Upper lobe of left lung (tissue), 4 donors: ENCODE measurements at regions not wholly inside any gene's neighbourhood (a gene's known extent, or its start where the extent isn't known, plus 50 kb on each side); places are given as distances from the start of the nearest gene placed in this dataset.

ENCODE experiments used
- CTCF ChIP-seq, 6 experiments: fragments of 450-650 bp in 4 of 6; fragments of 200-600 bp in 2 of 6; sonication (generic) in 2 of 6; IDR thresholded peaks; one replicate each; pipeline ENCODE4 v1.5.1; 2016 to 2019; ENCODE audit warnings: antibody characterized with exemption in 6 of 6
- EP300 ChIP-seq, 4 donors: sonication (generic); formaldehyde crosslinking; IDR thresholded peaks; one replicate each; pipeline ENCODE4 v1.5.1; 2017; ENCODE audit warnings: antibody characterized with exemption in 4 of 4, control low read depth in 2 of 4
- POLR2A ChIP-seq, 4 donors: fragments of 450-650 bp; IDR thresholded peaks; one replicate each; pipeline ENCODE4 v1.5.1; 2016 to 2017; ENCODE audit warnings: antibody characterized with exemption in 4 of 4, mild to moderate bottlenecking in 2 of 4
- POLR2AphosphoS5 ChIP-seq, 2 donors: sonication (generic); formaldehyde crosslinking; IDR thresholded peaks; one replicate each; pipeline ENCODE4 v1.5.1; 2017; ENCODE audit warnings: antibody characterized with exemption in 2 of 2

- no peak for TF ChIP-seq POLR2AphosphoS5 (IDR thresholded peaks at IDR 0.05)
- TF ChIP-seq EP300 (IDR thresholded peaks at IDR 0.05) = no peak
- no peak for TF ChIP-seq POLR2A (IDR thresholded peaks at IDR 0.05)
- TF ChIP-seq CTCF (IDR thresholded peaks at IDR 0.05) = no peak
Observed at GRCh38 chr20:41989935-41990635, 371.9 kb upstream of the CHD6 start.
